Cerebellar cortex (tissue), 1 donor: ENCODE measurements at regions not wholly inside any gene's neighbourhood (a gene's known extent, or its start where the extent isn't known, plus 50 kb on each side); places are given as distances from the start of the nearest gene placed in this dataset.
"Not testable (repeated sequence)": the region's sequence is repeated elsewhere in the genome, so short reads cannot be mapped to it uniquely, and the experiment has no call there.

ENCODE experiments used
- DNase-seq: peaks from one replicate; pipeline ENCODE4 v3.0.0-alpha.2; 2015; ENCODE audit warnings: low spot score

- no peak for DNase-seq
Observed at GRCh38 chr15:70398694-70399093, 301.0 kb upstream of the TLE3 start.

GRCh38 chr15:70396807-70397206 lies 299.1 kb upstream of the TLE3 start:
- DNase-seq: no peak

- no peak for DNase-seq
Observed at GRCh38 chr15:70395164-70395563, 297.4 kb upstream of the TLE3 start.

- DNase-seq: no peak
Observed at GRCh38 chr15:70390723-70391122, 293.0 kb upstream of the TLE3 start.

- DNase-seq: no peak
Observed at GRCh38 chr15:70387993-70388392, 290.3 kb upstream of the TLE3 start.

GRCh38 chr15:70387081-70387480 lies 289.4 kb upstream of the TLE3 start:
- no peak for DNase-seq

- no peak for DNase-seq
Observed at GRCh38 chr15:70385711-70386110, 288.0 kb upstream of the TLE3 start.

- DNase-seq: no peak
Observed at GRCh38 chr15:70385052-70385451, 287.3 kb upstream of the TLE3 start.

GRCh38 chr15:70383856-70384255 lies 286.1 kb upstream of the TLE3 start:
- no peak for DNase-seq

GRCh38 chr15:70382762-70383458 lies 285.2 kb upstream of the TLE3 start:
- DNase-seq: no peak

- no peak for DNase-seq
Observed at GRCh38 chr15:70382009-70382749, 284.5 kb upstream of the TLE3 start.

- DNase-seq: no peak
Observed at GRCh38 chr15:70379938-70380883, 282.5 kb upstream of the TLE3 start.

GRCh38 chr15:70379134-70379533 lies 281.4 kb upstream of the TLE3 start:
- DNase-seq: no peak

GRCh38 chr15:70378126-70379031 lies 280.7 kb upstream of the TLE3 start:
- no peak for DNase-seq

GRCh38 chr15:70376929-70377691 lies 279.4 kb upstream of the TLE3 start:
- DNase-seq: peak; percentile 65

- DNase-seq: peak; percentile 33
Observed at GRCh38 chr15:70376031-70376928, 278.6 kb upstream of the TLE3 start.

- peak; percentile 3 for DNase-seq
Observed at GRCh38 chr15:70375586-70375985, 277.9 kb upstream of the TLE3 start.

GRCh38 chr15:70375006-70375431 lies 277.3 kb upstream of the TLE3 start:
- DNase-seq: no peak

GRCh38 chr15:70374096-70374495 lies 276.4 kb upstream of the TLE3 start:
- DNase-seq: no peak

- not testable (repeated sequence) for DNase-seq
Observed at GRCh38 chr15:70373439-70373838, 275.7 kb upstream of the TLE3 start.
